SK-N-SH (cell line): ENCODE measurements at regions not wholly inside any gene's neighbourhood (a gene's known extent, or its start where the extent isn't known, plus 50 kb on each side); places are given as distances from the start of the nearest gene placed in this dataset.

Source experiments
- CTCF ChIA-PET: fragments of 300-600, 350-600 bp; formaldehyde crosslinking; extraction: SDS; loops from one replicate; lab custom pipeline; 2021; lab: Yijun Ruan, JAX
- POLR2A ChIA-PET: fragments of 350-600 bp; sonication (Branson Sonifier 250); formaldehyde crosslinking; extraction: SDS; loops from one replicate; lab custom pipeline; 2020; ENCODE audit warnings: antibody characterized with exemption, inconsistent platforms; lab: Yijun Ruan, JAX
- DNase-seq: peaks from one replicate; pipeline ENCODE4 v3.0.0; 2012
- H2AFZ ChIP-seq: fragments of 200-600 bp; sonication (generic); 2 replicates; pipeline ENCODE4 v1.8.1; 2016; ENCODE audit warnings: antibody characterized with exemption, mild to moderate bottlenecking, low read depth
- H3F3A ChIP-seq: fragments of 200-600 bp; sonication (generic); replicated peaks from 2 replicates; pipeline ENCODE3; 2016; ENCODE audit warnings: antibody characterized with exemption, mild to moderate bottlenecking; ENCODE audit not compliant: insufficient read depth
- H3K27ac ChIP-seq, 2 experiments: fragments of 200-500 bp in 1 of 2; fragments of 200-600 bp in 1 of 2; sonication (Bioruptor generic) in 1 of 2; sonication (generic), shearing (Covaris generic) in 1 of 2; 2 replicates each; pipeline versions ENCODE4 v1.5.1 to v1.6.1; 2014 to 2016; ENCODE audit warnings: low read depth in 2 of 2, inconsistent platforms in 1 of 2, low read length in 1 of 2, mild to moderate bottlenecking in 1 of 2, mixed read lengths in 1 of 2
- H3K27me3 ChIP-seq: fragments of 200-600 bp; sonication (generic), shearing (Covaris generic); 2 replicates; pipeline ENCODE4 v1.6.1; 2016; ENCODE audit warnings: mixed run types; ENCODE audit not compliant: insufficient read depth
- H3K36me3 ChIP-seq, 2 experiments: fragments of 200-500 bp in 1 of 2; fragments of 200-600 bp in 1 of 2; sonication (Bioruptor generic) in 1 of 2; sonication (generic) in 1 of 2; replicated peaks in 1 of 2; 2 replicates each; pipeline versions ENCODE3 to v1.5.1; 2014 to 2016; ENCODE audit warnings: low read length in 1 of 2, mild to moderate bottlenecking in 1 of 2; ENCODE audit not compliant: insufficient read depth in 2 of 2, control insufficient read depth in 1 of 2
- H3K4me1 ChIP-seq, 2 experiments: fragments of 200-500 bp in 1 of 2; fragments of 200-600 bp in 1 of 2; sonication (Bioruptor generic) in 1 of 2; sonication (generic), shearing (Covaris generic) in 1 of 2; 2 replicates each; pipeline versions ENCODE4 v1.5.1 to v1.6.1; 2014 to 2016; ENCODE audit warnings: low read depth in 1 of 2, low read length in 1 of 2, mixed run types in 1 of 2; ENCODE audit not compliant: insufficient read depth in 2 of 2, control insufficient read depth in 1 of 2
- H3K4me2 ChIP-seq: fragments of 200-600 bp; sonication (generic), shearing (Covaris generic); 2 replicates; pipeline ENCODE4 v1.6.1; 2017; ENCODE audit warnings: mixed run types
- H3K4me3 ChIP-seq, 2 experiments: fragments of 200-500 bp in 1 of 2; fragments of 200-600 bp in 1 of 2; sonication (Bioruptor generic) in 1 of 2; sonication (generic), shearing (Covaris generic) in 1 of 2; 2 replicates each; pipeline versions ENCODE4 v1.5.1 to v1.8.1; 2014 to 2016; ENCODE audit warnings: low read depth in 2 of 2, inconsistent platforms in 1 of 2, low read length in 1 of 2, mild to moderate bottlenecking in 1 of 2, mixed read lengths in 1 of 2, moderate library complexity in 1 of 2
- H3K79me2 ChIP-seq: fragments of 200-600 bp; sonication (generic); 2 replicates; pipeline ENCODE4 v1.8.1; 2017; ENCODE audit warnings: mild to moderate bottlenecking; ENCODE audit not compliant: insufficient read depth
- H3K9ac ChIP-seq: fragments of 200-600 bp; sonication (generic); 2 replicates; pipeline ENCODE4 v1.6.1; 2017; ENCODE audit warnings: mixed run types
- H3K9me2 ChIP-seq: fragments of 200-600 bp; sonication (generic); 2 replicates; pipeline ENCODE4 v1.6.1; 2017; ENCODE audit warnings: mixed run types
- H3K9me3 ChIP-seq: fragments of 200-600 bp; sonication (generic); 2 replicates; pipeline ENCODE4 v1.6.1; 2017; ENCODE audit warnings: mixed run types, mild to moderate bottlenecking, moderate library complexity
- H4K20me1 ChIP-seq: fragments of 200-600 bp; sonication (generic); 2 replicates; pipeline ENCODE4 v1.6.1; 2017; ENCODE audit warnings: mild to moderate bottlenecking, mixed run types; ENCODE audit not compliant: insufficient read depth
- FOSL2 ChIP-seq: IDR thresholded peaks from 2 replicates; pipeline ENCODE4 v1.4.0; 2012; ENCODE audit warnings: low read depth, mild to moderate bottlenecking, moderate library complexity, borderline replicate concordance
- FOXJ3 ChIP-seq: sonication (generic); formaldehyde crosslinking; IDR thresholded peaks from 2 replicates; pipeline ENCODE4 v1.5.1; 2020; ENCODE audit warnings: mild to moderate bottlenecking, missing genetic modification reagents
- GABPA ChIP-seq: IDR thresholded peaks from 2 replicates; pipeline ENCODE4 v1.4.0; 2012; ENCODE audit warnings: low read depth, mild to moderate bottlenecking
- GATA2 ChIP-seq: sonication (generic); formaldehyde crosslinking; IDR thresholded peaks from 2 replicates; pipeline ENCODE4 v1.5.0; 2020; ENCODE audit warnings: mild to moderate bottlenecking, missing genetic modification reagents
- NRF1 ChIP-seq: IDR thresholded peaks from 2 replicates; pipeline ENCODE4 v1.6.1; 2012; ENCODE audit warnings: low read depth, mild to moderate bottlenecking, low read length
- POLR2AphosphoS5 ChIP-seq: IDR thresholded peaks from 2 replicates; pipeline ENCODE4 v1.6.1; 2012; ENCODE audit warnings: low read depth, low read length
- RAD21 ChIP-seq: IDR thresholded peaks from 2 replicates; pipeline ENCODE4 v1.6.1; 2012; ENCODE audit warnings: mild to moderate bottlenecking, low read length
- RCOR1 ChIP-seq: fragments of 150-350 bp; IDR thresholded peaks from 2 replicates; pipeline ENCODE4 v1.6.1; 2017; ENCODE audit warnings: antibody characterized with exemption, low read length
- SMC3 ChIP-seq: IDR thresholded peaks from 2 replicates; pipeline ENCODE4 v1.6.1; 2012; ENCODE audit warnings: low read depth, low read length, improper control_type of control experiment
- TEAD4 ChIP-seq: IDR thresholded peaks from 2 replicates; pipeline ENCODE4 v1.4.0; 2012; ENCODE audit warnings: mild to moderate bottlenecking, borderline replicate concordance; ENCODE audit not compliant: insufficient read depth
- WGBS: methylation state at CpG from one replicate; pipeline ENCODE4 v1.1.6; 2017; ENCODE audit warnings: low lambda C conversion rate; 5-methylcytosine and 5-hydroxymethylcytosine counted together
- TF ChIP-seq, protein P1 (sequence below): fragments of 150-350 bp; IDR thresholded peaks from 2 replicates; pipeline ENCODE4 v1.6.1; 2016; ENCODE audit warnings: mild to moderate bottlenecking, low read depth, low read length

DNA sequence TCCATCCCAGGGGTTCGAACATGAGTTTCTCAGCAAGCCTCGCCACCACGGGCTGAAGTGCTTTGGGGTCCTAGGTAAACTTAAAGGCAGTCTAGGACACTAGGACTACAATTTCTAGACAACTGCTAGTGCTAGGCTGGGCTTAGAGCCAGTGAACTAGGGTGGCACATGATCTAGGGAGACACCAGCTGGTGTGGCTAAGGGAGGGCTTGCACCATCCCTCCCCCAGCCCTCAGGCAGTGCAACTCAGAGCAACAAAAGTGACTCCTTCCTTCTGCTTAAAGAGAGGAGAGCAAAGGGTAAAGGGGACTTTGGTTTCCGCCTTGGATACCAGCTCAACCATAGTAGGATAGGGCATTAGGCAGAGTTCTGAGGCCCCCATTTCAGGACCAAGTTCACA lies 162.5 kb upstream of the AFF2 start:
- Histone ChIP-seq H4K20me1 (no peaks in the 10 kb centered on the region), H3K4me1 (no peaks in the 10 kb centered on the region), H3F3A (no peaks in the 10 kb centered on the region), H2AFZ (no peak overlapping the region), H3K9me2 (no peaks in the 10 kb centered on the region), H3K27me3 (no peaks in the 10 kb centered on the region), H3K4me2 (no peak overlapping the region), H3K9me3 (no peaks in the 10 kb centered on the region), H3K4me3 (no peak overlapping the region), H3K9ac (no peak overlapping the region), H3K36me3 (no peaks in the 10 kb centered on the region), H3K27ac (no peak overlapping the region), H3K79me2 (no peaks in the 10 kb centered on the region)
- 0% methylated on average over 4 of the region's 4 CpGs for WGBS
- no peak for DNase-seq
- ChIA-PET POLR2A (no interaction called here), CTCF (no interaction called here)
- TF ChIP-seq POLR2AphosphoS5 (no peak), FOXJ3 (CRISPR knock-in tag) (no peak), RAD21 (no peak), FOSL2 (no peak), TEAD4 (no peak), GABPA (no peak), NRF1 (no peak)

DNA sequence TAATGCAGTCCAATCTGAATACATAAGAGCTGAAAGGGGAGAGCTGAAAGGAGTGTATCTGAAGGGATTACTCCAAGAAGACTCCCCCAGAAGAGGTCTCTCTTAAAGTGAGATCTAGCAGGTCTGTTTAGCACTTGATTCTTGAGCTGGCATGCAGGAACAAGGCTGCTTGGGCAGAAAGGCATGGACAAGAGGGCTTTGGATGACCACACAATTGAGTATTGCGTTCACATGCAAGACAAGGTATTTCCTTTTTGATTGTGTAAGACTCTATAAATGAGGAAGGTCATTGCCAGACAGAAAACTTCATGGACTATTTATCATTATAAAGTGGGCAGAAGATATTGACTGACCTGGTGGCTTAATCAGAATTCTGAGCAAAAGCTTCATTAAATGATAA lies 145.5 kb upstream of the AFF2 start:
- Histone ChIP-seq H3K27me3 (no peaks in the 10 kb centered on the region), H3K4me3 (no peak overlapping the region), H3K79me2 (no peaks in the 10 kb centered on the region), H4K20me1 (no peaks in the 10 kb centered on the region), H3K9me2 (no peaks in the 10 kb centered on the region), H3K27ac (no peak overlapping the region), H3K9me3 (no peaks in the 10 kb centered on the region), H3K4me2 (no peak overlapping the region), H3K36me3 (no peaks in the 10 kb centered on the region), H2AFZ (no peak overlapping the region), H3K9ac (no peak overlapping the region), H3K4me1 (no peaks in the 10 kb centered on the region), H3F3A (no peaks in the 10 kb centered on the region)
- ChIA-PET POLR2A (no interaction called here), CTCF (no interaction called here)
- WGBS: 7% methylated on average over 1 of the region's 1 CpG
- TF ChIP-seq, protein P1, sequence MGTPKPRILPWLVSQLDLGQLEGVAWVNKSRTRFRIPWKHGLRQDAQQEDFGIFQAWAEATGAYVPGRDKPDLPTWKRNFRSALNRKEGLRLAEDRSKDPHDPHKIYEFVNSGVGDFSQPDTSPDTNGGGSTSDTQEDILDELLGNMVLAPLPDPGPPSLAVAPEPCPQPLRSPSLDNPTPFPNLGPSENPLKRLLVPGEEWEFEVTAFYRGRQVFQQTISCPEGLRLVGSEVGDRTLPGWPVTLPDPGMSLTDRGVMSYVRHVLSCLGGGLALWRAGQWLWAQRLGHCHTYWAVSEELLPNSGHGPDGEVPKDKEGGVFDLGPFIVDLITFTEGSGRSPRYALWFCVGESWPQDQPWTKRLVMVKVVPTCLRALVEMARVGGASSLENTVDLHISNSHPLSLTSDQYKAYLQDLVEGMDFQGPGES: no peak
- no peak for TF ChIP-seq TEAD4
- no peak for TF ChIP-seq GATA2 (CRISPR knock-in tag)
- no peak for DNase-seq

DNA sequence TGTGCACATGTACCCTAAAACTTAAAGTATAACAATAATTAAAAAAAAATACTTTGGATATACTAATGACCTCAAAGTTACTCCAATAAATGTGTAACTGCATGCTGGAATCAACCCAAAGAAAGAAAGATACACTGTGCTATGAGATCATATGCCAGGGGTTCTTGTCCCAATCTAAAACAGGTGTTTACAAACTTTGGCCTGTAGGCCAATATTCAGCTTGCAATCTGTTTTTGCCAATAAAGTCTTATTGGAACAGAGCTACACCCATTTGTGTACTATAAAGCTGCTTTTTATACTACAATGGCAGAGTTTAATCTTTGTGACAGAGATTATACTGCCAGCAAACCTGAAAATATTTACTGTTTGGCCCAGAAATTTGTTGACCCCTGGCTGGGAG lies 138.8 kb upstream of the AFF2 start:
- no peaks in the 10 kb centered on the region for H3K27me3 ChIP-seq
- no peak overlapping the region for H3K27ac ChIP-seq
- DNase-seq: no peak
- H3K9ac ChIP-seq: no peak overlapping the region
- H3F3A ChIP-seq: no peaks in the 10 kb centered on the region
- TF ChIP-seq SMC3: no peak
- TF ChIP-seq RCOR1: no peak
- no peak for TF ChIP-seq POLR2AphosphoS5
- H4K20me1 ChIP-seq: no peaks in the 10 kb centered on the region
- H3K4me1 ChIP-seq: no peaks in the 10 kb centered on the region
- H3K4me2 ChIP-seq: no peak overlapping the region
- no peaks in the 10 kb centered on the region for H3K36me3 ChIP-seq
- POLR2A ChIA-PET: no interaction called here
- H3K79me2 ChIP-seq: no peaks in the 10 kb centered on the region
- CTCF ChIA-PET: no interaction called here
- no peak overlapping the region for H3K4me3 ChIP-seq
- H3K9me3 ChIP-seq: no peaks in the 10 kb centered on the region
- no peak overlapping the region for H2AFZ ChIP-seq
- no peaks in the 10 kb centered on the region for H3K9me2 ChIP-seq
